HepG2 (cell line): ENCODE measurements at regions not wholly inside any gene's neighbourhood (a gene's known extent, or its start where the extent isn't known, plus 50 kb on each side); places are given as distances from the start of the nearest gene placed in this dataset.

Experiments used
- CCAR2 ChIP-seq: fragments of 200-400 bp; formaldehyde crosslinking; optimal IDR thresholded peaks from 2 replicates; pipeline ENCODE3; 2018; ENCODE audit warnings: low read depth, mild to moderate bottlenecking, low read length, moderate library complexity
- EZH2 ChIP-seq: conservative IDR thresholded peaks from 2 replicates; pipeline ENCODE4 v1.6.1; 2012; ENCODE audit warnings: mild to moderate bottlenecking, low read depth, low read length, moderate library complexity
- MXD4 ChIP-seq: IDR thresholded peaks from 2 replicates; pipeline ENCODE4 v1.6.1; 2016; ENCODE audit warnings: mild to moderate bottlenecking, missing biosample characterization, missing genetic modification reagents
- MYC ChIP-seq: sonication (generic); formaldehyde crosslinking; IDR thresholded peaks from 2 replicates; pipeline ENCODE4 v1.9.0; 2021; ENCODE audit warnings: missing genetic modification reagents, borderline replicate concordance
- POLR2A ChIP-seq, 2 experiments: IDR thresholded peaks; 2 replicates each; pipeline ENCODE4 v1.6.1; 2011; ENCODE audit warnings: low read depth in 2 of 2, low read length in 2 of 2, mild to moderate bottlenecking in 1 of 2, moderate library complexity in 1 of 2; ENCODE audit not compliant: insufficient read depth in 1 of 2
- SIN3A ChIP-seq: IDR thresholded peaks from 2 replicates; pipeline ENCODE4 v1.6.1; 2011; ENCODE audit warnings: low read depth, mild to moderate bottlenecking, control low read depth, low read length, borderline replicate concordance
- YY1 ChIP-seq: IDR thresholded peaks from 2 replicates; pipeline ENCODE4 v1.6.1; 2011; ENCODE audit warnings: low read length, low read depth, moderate library complexity, mild to moderate bottlenecking; ENCODE audit not compliant: insufficient read depth, insufficient replicate concordance
- ZBTB46 ChIP-seq: sonication (generic); formaldehyde crosslinking; IDR thresholded peaks from 2 replicates; pipeline ENCODE4 v1.4.0; 2020; ENCODE audit warnings: mild to moderate bottlenecking, missing genetic modification reagents, borderline replicate concordance
- TF ChIP-seq, protein P1 (sequence below): sonication (generic); formaldehyde crosslinking; IDR thresholded peaks from 2 replicates; pipeline ENCODE4 v1.5.0; 2020; ENCODE audit warnings: mild to moderate bottlenecking, missing genetic modification reagents, moderate library complexity

DNA sequence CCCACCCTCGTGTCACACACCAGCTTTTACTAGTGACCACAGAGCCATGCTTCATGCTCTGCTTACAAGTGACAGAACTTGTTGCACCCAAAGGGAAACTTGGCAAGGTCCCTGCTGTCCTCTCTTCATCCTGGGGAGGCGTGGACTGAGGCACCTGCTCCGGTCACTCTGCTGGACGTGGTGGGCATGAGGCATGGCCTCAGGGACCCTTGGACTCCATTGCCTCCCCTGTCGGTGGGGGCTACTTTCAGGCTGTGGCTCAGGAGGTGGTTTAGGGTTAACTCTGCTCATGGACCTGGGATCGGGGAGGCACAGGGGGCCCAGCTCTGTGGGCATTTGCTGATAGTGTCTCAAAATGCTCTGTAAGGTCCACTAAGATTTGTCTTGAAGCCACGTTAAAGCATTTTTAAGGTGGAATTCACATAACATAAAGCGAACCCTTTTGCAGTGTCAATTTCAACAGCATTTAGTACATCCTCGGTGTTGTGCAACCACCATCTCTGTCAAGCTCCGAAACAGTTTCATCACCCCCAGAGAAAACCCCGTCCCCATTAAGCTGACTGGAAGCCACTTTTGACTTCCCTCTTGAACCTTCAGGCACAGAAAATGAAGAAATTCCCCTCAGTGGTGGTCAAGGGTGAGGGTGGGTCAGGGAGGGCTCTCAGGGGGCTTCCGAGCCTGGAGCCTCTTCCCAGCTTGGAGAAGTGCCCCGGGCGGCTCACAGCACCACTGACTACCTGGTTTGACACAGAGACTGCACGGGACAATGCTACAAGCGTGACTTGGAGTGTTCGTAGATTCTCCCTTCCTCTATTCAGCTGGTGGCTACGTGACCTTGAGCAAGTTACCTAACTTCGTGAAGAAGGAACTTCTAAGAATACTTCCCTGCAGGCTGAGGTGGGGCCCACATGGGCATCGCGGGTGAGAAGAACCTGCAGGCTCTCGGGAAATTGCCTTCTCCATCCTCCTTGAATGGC lies 100.0 kb upstream of the HDAC4 start:
- TF ChIP-seq SIN3A (no peak), MYC (CRISPR knock-in tag) (no peak), YY1 (no peak), POLR2A (IDR thresholded peaks at IDR 0.05; ENCODE audit: insufficient read depth in 1 of 2, low read depth in 2 of 2, low read length in 2 of 2) (no peak), CCAR2 (no peak), MXD4 (CRISPR knock-in tag) (no peak), EZH2 (no peak), ZBTB46 (CRISPR knock-in tag) (no peak)
- TF ChIP-seq, protein P1, sequence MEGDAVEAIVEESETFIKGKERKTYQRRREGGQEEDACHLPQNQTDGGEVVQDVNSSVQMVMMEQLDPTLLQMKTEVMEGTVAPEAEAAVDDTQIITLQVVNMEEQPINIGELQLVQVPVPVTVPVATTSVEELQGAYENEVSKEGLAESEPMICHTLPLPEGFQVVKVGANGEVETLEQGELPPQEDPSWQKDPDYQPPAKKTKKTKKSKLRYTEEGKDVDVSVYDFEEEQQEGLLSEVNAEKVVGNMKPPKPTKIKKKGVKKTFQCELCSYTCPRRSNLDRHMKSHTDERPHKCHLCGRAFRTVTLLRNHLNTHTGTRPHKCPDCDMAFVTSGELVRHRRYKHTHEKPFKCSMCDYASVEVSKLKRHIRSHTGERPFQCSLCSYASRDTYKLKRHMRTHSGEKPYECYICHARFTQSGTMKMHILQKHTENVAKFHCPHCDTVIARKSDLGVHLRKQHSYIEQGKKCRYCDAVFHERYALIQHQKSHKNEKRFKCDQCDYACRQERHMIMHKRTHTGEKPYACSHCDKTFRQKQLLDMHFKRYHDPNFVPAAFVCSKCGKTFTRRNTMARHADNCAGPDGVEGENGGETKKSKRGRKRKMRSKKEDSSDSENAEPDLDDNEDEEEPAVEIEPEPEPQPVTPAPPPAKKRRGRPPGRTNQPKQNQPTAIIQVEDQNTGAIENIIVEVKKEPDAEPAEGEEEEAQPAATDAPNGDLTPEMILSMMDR (CRISPR knock-in tag), result no peak
